IPS-NIHi11 (cell line): ENCODE measurements at regions not wholly inside any gene's neighbourhood (a gene's known extent, or its start where the extent isn't known, plus 50 kb on each side); places are given as distances from the start of the nearest gene placed in this dataset.

Source experiments
- DNase-seq: peaks from one replicate; pipeline ENCODE4 v3.0.0; 2012; ENCODE audit warnings: mixed read lengths, low spot score

- no peak for DNase-seq
Measured at GRCh38 chr7:41910940-41911600, 208.2 kb upstream of the INHBA start.

- DNase-seq: no peak
Measured at GRCh38 chr7:41907444-41907843, 204.6 kb upstream of the INHBA start.

- DNase-seq: no peak
Measured at GRCh38 chr7:41900532-41900931, 197.6 kb upstream of the INHBA start.

GRCh38 chr7:41899823-41900433 lies 197.0 kb upstream of the INHBA start:
- DNase-seq: no peak

- DNase-seq: no peak
Measured at GRCh38 chr7:41893656-41894055, 190.8 kb upstream of the INHBA start.

GRCh38 chr7:41892356-41893100 lies 189.6 kb upstream of the INHBA start:
- peak; percentile 56 for DNase-seq

GRCh38 chr7:41891950-41892349 lies 189.1 kb upstream of the INHBA start:
- no peak for DNase-seq

- DNase-seq: no peak
Measured at GRCh38 chr7:41890631-41891274, 187.9 kb upstream of the INHBA start.

GRCh38 chr7:41889472-41889871 lies 186.6 kb upstream of the INHBA start:
- no peak for DNase-seq

GRCh38 chr7:41889040-41889439 lies 186.2 kb upstream of the INHBA start:
- no peak for DNase-seq

GRCh38 chr7:41887416-41887815 lies 184.5 kb upstream of the INHBA start:
- DNase-seq: no peak

GRCh38 chr7:41886901-41887311 lies 184.0 kb upstream of the INHBA start:
- peak; percentile 17 for DNase-seq

- DNase-seq: no peak
Measured at GRCh38 chr7:41886262-41886900, 183.5 kb upstream of the INHBA start.

- no peak for DNase-seq
Measured at GRCh38 chr7:41885748-41886147, 182.9 kb upstream of the INHBA start.

- DNase-seq: no peak
Measured at GRCh38 chr7:41885078-41885477, 182.2 kb upstream of the INHBA start.

- DNase-seq: no peak
Measured at GRCh38 chr7:41882745-41883420, 180.0 kb upstream of the INHBA start.

GRCh38 chr7:41882256-41882655 lies 179.4 kb upstream of the INHBA start:
- DNase-seq: no peak

- DNase-seq: no peak
Measured at GRCh38 chr7:41881331-41882130, 178.6 kb upstream of the INHBA start.

- no peak for DNase-seq
Measured at GRCh38 chr7:41880107-41880506, 177.2 kb upstream of the INHBA start.

- no peak for DNase-seq
Measured at GRCh38 chr7:41879403-41879802, 176.5 kb upstream of the INHBA start.
